Smooth muscle cell (in vitro differentiated cells): ENCODE measurements at regions not wholly inside any gene's neighbourhood (a gene's known extent, or its start where the extent isn't known, plus 50 kb on each side); places are given as distances from the start of the nearest gene placed in this dataset.

Experiments
- DNase-seq: peaks from one replicate; lab custom pipeline; 2025; ENCODE audit not compliant: unreplicated experiment; lab: John Stamatoyannopoulos, UW
- H2AFZ ChIP-seq: fragments of 200-600 bp; sonication (generic); 2 replicates; pipeline ENCODE4 v1.6.0; 2016; ENCODE audit warnings: antibody characterized with exemption, low read depth, mild to moderate bottlenecking
- H3F3A ChIP-seq: fragments of 200-600 bp; sonication (generic); 2 replicates; pipeline ENCODE4 v1.6.0; 2017; ENCODE audit warnings: antibody characterized with exemption, low read depth
- H3K27ac ChIP-seq: fragments of 200-600 bp; sonication (generic); 2 replicates; pipeline ENCODE4 v1.5.1; 2016; ENCODE audit warnings: low read depth, mild to moderate bottlenecking
- H3K27me3 ChIP-seq: fragments of 200-600 bp; sonication (generic); 2 replicates; pipeline ENCODE4 v1.6.1; 2016; ENCODE audit warnings: low read depth, mild to moderate bottlenecking
- H3K36me3 ChIP-seq: fragments of 200-600 bp; sonication (generic); 2 replicates; pipeline ENCODE4 v1.5.1; 2016; ENCODE audit warnings: low read depth
- H3K4me1 ChIP-seq: fragments of 200-600 bp; sonication (generic); 2 replicates; pipeline ENCODE4 v1.5.1; 2016; ENCODE audit warnings: low read depth
- H3K4me2 ChIP-seq: fragments of 200-600 bp; sonication (generic); 2 replicates; pipeline ENCODE4 v1.6.0; 2016; ENCODE audit warnings: mild to moderate bottlenecking
- H3K4me3 ChIP-seq: fragments of 200-600 bp; sonication (generic); 2 replicates; pipeline ENCODE4 v1.5.1; 2016; ENCODE audit warnings: mild to moderate bottlenecking
- H3K79me2 ChIP-seq: fragments of 200-600 bp; sonication (generic); 2 replicates; pipeline ENCODE4 v1.6.0; 2016; ENCODE audit warnings: low read depth, mild to moderate bottlenecking
- H3K9ac ChIP-seq: fragments of 200-600 bp; sonication (generic); 2 replicates; pipeline ENCODE4 v1.6.0; 2016; ENCODE audit warnings: low read depth
- H3K9me3 ChIP-seq: fragments of 200-600 bp; sonication (generic); replicated peaks from 2 replicates; pipeline ENCODE4 v1.5.1; 2016; ENCODE audit warnings: low read depth
- H4K20me1 ChIP-seq: fragments of 200-600 bp; sonication (generic); 2 replicates; pipeline ENCODE4 v1.6.0; 2016; ENCODE audit warnings: low read depth
- WGBS: methylation state at CpG from one replicate; pipeline ENCODE4 v1.1.7; 2016; ENCODE audit warnings: low lambda C conversion rate; 5-methylcytosine and 5-hydroxymethylcytosine counted together
- TF ChIP-seq, protein P1 (sequence below): fragments of 200-600 bp; sonication (generic); IDR thresholded peaks from 2 replicates; pipeline ENCODE4 v1.5.1; 2017; ENCODE audit warnings: borderline replicate concordance, mild to moderate bottlenecking, antibody characterized with exemption; ENCODE audit not compliant: insufficient read depth, poor library complexity, severe bottlenecking

DNA sequence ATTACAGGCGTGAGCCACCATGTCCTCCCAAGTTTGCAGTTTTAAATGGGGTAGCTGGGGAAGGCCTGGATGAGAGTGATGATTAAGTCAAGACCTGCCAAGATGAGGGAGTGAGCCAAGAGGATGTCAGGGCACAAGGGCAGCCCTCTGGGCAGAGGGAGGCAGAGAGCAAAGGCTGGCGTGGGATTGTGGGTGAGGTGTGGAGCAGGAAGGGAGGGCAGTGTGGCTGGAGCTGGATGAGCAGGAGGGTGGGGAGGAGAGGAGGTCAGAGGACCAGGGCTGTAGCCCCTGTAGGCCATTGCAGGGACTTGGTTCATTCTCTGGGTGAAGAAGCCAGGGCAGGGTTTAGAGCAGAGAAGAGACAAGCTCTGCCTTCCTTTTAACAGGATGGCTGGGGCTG is 53.7 kb upstream of the CTNNA1 start:
- TF ChIP-seq, protein P1, sequence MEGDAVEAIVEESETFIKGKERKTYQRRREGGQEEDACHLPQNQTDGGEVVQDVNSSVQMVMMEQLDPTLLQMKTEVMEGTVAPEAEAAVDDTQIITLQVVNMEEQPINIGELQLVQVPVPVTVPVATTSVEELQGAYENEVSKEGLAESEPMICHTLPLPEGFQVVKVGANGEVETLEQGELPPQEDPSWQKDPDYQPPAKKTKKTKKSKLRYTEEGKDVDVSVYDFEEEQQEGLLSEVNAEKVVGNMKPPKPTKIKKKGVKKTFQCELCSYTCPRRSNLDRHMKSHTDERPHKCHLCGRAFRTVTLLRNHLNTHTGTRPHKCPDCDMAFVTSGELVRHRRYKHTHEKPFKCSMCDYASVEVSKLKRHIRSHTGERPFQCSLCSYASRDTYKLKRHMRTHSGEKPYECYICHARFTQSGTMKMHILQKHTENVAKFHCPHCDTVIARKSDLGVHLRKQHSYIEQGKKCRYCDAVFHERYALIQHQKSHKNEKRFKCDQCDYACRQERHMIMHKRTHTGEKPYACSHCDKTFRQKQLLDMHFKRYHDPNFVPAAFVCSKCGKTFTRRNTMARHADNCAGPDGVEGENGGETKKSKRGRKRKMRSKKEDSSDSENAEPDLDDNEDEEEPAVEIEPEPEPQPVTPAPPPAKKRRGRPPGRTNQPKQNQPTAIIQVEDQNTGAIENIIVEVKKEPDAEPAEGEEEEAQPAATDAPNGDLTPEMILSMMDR = no peak
- Histone ChIP-seq H3K27me3 (no peaks in the 10 kb centered on the region), H3K36me3 (no peaks in the 10 kb centered on the region), H2AFZ (no peak overlapping the region), H3F3A (peaks cover 13% of the 10 kb centered on the region), H3K9ac (no peak overlapping the region), H3K79me2 (no peaks in the 10 kb centered on the region), H3K9me3 (no peaks in the 10 kb centered on the region), H4K20me1 (no peaks in the 10 kb centered on the region), H3K4me1 (peaks cover 9% of the 10 kb centered on the region), H3K27ac (no peak overlapping the region), H3K4me2 (no peak overlapping the region), H3K4me3 (no peak overlapping the region)
- WGBS = 98% methylated on average over 2 of the region's 2 CpGs
- no peak for DNase-seq

DNA sequence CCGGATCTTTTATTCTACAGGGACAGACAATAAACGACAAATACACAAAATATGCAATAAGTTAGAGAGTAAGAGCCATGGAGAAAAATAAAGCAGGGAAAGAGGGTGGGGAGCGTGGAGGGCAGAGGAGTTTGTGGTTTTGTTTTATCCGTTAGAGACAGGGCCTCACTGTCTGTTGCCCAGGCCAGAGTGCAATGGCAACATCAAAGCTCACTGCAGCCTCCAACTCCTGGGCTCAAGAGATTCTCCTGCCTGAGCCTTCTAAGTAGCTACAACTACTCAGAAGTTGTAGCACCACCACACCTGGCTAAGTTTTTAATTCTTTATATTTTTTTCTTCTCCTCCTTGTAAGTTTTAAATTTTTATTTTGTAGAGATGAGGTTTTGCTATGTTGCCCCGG is 54.5 kb upstream of the CTNNA1 start:
- Histone ChIP-seq H3F3A (peaks cover 13% of the 10 kb centered on the region), H3K27ac (peak overlapping the region; percentile 84), H3K36me3 (no peaks in the 10 kb centered on the region), H4K20me1 (no peaks in the 10 kb centered on the region), H3K9ac (no peak overlapping the region), H3K27me3 (no peaks in the 10 kb centered on the region), H3K4me2 (no peak overlapping the region), H3K4me3 (no peak overlapping the region), H3K79me2 (no peaks in the 10 kb centered on the region), H3K4me1 (peaks cover 9% of the 10 kb centered on the region), H2AFZ (no peak overlapping the region), H3K9me3 (no peaks in the 10 kb centered on the region)
- DNase-seq = no peak
- WGBS = 33% methylated on average over 5 of the region's 5 CpGs
- TF ChIP-seq, protein P1 = no peak

DNA sequence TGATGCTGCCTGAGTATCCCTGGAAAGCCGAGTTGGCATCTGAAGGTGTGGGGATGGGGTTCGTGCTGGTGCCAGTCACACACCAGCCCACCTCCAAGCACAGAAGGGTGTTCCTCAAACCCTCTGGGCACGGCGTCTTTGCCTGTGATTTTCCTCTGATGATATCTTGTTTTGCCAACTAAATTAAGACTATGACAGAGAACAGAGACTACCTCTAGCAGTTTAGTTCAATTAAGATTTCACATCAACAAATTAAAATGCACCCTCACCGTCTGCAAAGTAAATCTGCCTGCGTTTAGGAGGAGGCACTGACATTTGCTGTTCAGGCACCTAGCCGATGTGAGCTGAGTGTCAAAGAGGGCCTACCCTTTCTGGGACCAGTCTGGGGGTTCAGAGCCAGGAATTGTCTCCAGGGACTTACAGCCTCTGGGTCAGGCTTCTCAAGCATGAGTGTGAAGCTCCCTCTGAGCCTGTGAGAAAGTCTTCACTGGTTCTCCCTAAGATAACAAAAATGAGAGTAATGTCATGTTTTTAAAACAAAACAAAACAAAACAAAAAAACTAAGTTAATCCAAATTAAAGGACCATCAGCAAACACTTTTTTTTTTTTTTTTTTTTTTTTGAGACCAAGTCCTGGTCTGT is 55.4 kb upstream of the CTNNA1 start:
- H2AFZ ChIP-seq = no peak overlapping the region
- no peaks in the 10 kb centered on the region for H3K36me3 ChIP-seq
- no peaks in the 10 kb centered on the region for H4K20me1 ChIP-seq
- peak overlapping the region; percentile 84 for H3K27ac ChIP-seq
- H3K4me3 ChIP-seq = no peak overlapping the region
- no peak overlapping the region for H3K4me2 ChIP-seq
- WGBS = 80% methylated on average over 7 of the region's 7 CpGs
- no peaks in the 10 kb centered on the region for H3K9me3 ChIP-seq
- H3K79me2 ChIP-seq = no peaks in the 10 kb centered on the region
- H3K27me3 ChIP-seq = no peaks in the 10 kb centered on the region
- H3K9ac ChIP-seq = peak overlapping the region; percentile 54
- peaks cover 9% of the 10 kb centered on the region for H3K4me1 ChIP-seq
- DNase-seq = no peak
- H3F3A ChIP-seq = peaks cover 13% of the 10 kb centered on the region
- TF ChIP-seq, protein P1 = no peak

DNA sequence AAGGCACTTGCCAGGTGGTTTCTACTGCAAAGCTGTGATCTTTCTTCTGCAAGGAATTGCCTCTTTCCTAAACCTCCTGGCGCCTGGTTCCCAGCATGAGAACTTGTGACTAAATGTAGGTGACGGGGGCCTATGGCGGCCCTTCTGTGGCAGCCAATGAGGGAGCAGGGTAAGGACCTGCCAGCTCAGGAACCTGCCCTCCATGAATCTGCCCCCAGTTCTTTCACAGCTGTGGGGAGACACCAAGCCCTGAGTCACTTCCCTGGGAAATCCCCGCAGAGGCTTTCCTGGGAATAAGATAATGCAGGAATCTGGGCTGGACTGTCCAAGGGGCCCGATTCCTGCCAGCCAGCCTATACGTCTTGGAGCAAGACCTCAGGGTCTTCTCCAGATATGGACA is 56.7 kb upstream of the CTNNA1 start:
- H3F3A ChIP-seq = peaks cover 13% of the 10 kb centered on the region
- H3K27me3 ChIP-seq = no peaks in the 10 kb centered on the region
- H2AFZ ChIP-seq = no peak overlapping the region
- H3K4me2 ChIP-seq = peak overlapping the region; percentile 67
- DNase-seq = peak; percentile 17
- no peaks in the 10 kb centered on the region for H3K9me3 ChIP-seq
- no peaks in the 10 kb centered on the region for H3K79me2 ChIP-seq
- TF ChIP-seq, protein P1 = no peak
- H3K27ac ChIP-seq = peak overlapping the region; percentile 84
- no peak overlapping the region for H3K4me3 ChIP-seq
- H3K9ac ChIP-seq = peak overlapping the region; percentile 54
- no peaks in the 10 kb centered on the region for H3K36me3 ChIP-seq
- H3K4me1 ChIP-seq = peaks cover 4% of the 10 kb centered on the region
- WGBS = 19% methylated on average over 6 of the region's 6 CpGs
- H4K20me1 ChIP-seq = no peaks in the 10 kb centered on the region
